Neuronal stem cell (in vitro differentiated cells): ENCODE measurements at regions not wholly inside any gene's neighbourhood (a gene's known extent, or its start where the extent isn't known, plus 50 kb on each side); places are given as distances from the start of the nearest gene placed in this dataset.

Experiments used
- DNase-seq: peaks from one replicate; pipeline ENCODE4 v3.0.0-alpha.2; 2013; ENCODE audit warnings: low spot score
- H2AFZ ChIP-seq: one replicate; pipeline ENCODE4 v1.6.1; 2013; ENCODE audit warnings: mild to moderate bottlenecking, low read length, inconsistent platforms
- H2AK5ac ChIP-seq: 2 replicates; pipeline ENCODE4 v1.6.1; 2013; ENCODE audit warnings: low read depth, mild to moderate bottlenecking, inconsistent platforms, low read length, moderate library complexity, mixed read lengths
- H2BK120ac ChIP-seq: 2 replicates; pipeline ENCODE4 v1.6.1; 2013; ENCODE audit warnings: low read depth, mild to moderate bottlenecking, inconsistent platforms, low read length, moderate library complexity, mixed read lengths
- H2BK12ac ChIP-seq: one replicate; pipeline ENCODE4 v1.6.1; 2013; ENCODE audit warnings: low read length, inconsistent platforms
- H2BK15ac ChIP-seq: 2 replicates; pipeline ENCODE4 v1.6.1; 2013; ENCODE audit warnings: mild to moderate bottlenecking, low read length, inconsistent platforms, mixed read lengths
- H2BK5ac ChIP-seq: one replicate; pipeline ENCODE4 v1.6.1; 2013; ENCODE audit warnings: inconsistent platforms, mild to moderate bottlenecking, low read length, moderate library complexity
- H3K14ac ChIP-seq: one replicate; pipeline ENCODE4 v1.6.1; 2013; ENCODE audit warnings: low read length, inconsistent platforms
- H3K18ac ChIP-seq: 2 replicates; pipeline ENCODE4 v1.6.1; 2013; ENCODE audit warnings: low read length, inconsistent platforms
- H3K23ac ChIP-seq: 2 replicates; pipeline ENCODE4 v1.6.1; 2013; ENCODE audit warnings: low read depth, mild to moderate bottlenecking, mixed read lengths, low read length, inconsistent platforms; ENCODE audit not compliant: poor library complexity
- H3K27ac ChIP-seq: replicated peaks from 3 replicates; pipeline ENCODE4 v1.5.1; 2013; ENCODE audit warnings: low read length, inconsistent platforms
- H3K27me3 ChIP-seq, 3 experiments: 2 replicates each; pipeline ENCODE4 v1.6.1; 2013; ENCODE audit warnings: low read length in 3 of 3, mild to moderate bottlenecking in 2 of 3, inconsistent platforms in 1 of 3, low read depth in 1 of 3, mixed read lengths in 1 of 3, moderate library complexity in 1 of 3; ENCODE audit not compliant: control insufficient read depth in 3 of 3, insufficient read depth in 3 of 3
- H3K36me3 ChIP-seq, 2 donors: replicated peaks in 1 of 2; 2 replicates each; pipeline ENCODE4 v1.6.1; 2013; ENCODE audit warnings: low read length in 2 of 2; ENCODE audit not compliant: control insufficient read depth in 2 of 2, insufficient read depth in 2 of 2
- H3K4ac ChIP-seq: 2 replicates; pipeline ENCODE4 v1.6.1; 2013; ENCODE audit warnings: inconsistent platforms, mild to moderate bottlenecking, low read length, moderate library complexity
- H3K4me1 ChIP-seq, 2 donors: 1 replicate in 1 of 2; 2 replicates in 1 of 2; pipeline ENCODE4 v1.6.1; 2013; ENCODE audit warnings: low read length in 2 of 2, low read depth in 1 of 2; ENCODE audit not compliant: control insufficient read depth in 2 of 2, insufficient read depth in 1 of 2
- H3K4me2 ChIP-seq: one replicate; pipeline ENCODE4 v1.6.1; 2013; ENCODE audit warnings: mild to moderate bottlenecking, low read length, inconsistent platforms; ENCODE audit not compliant: insufficient read depth, poor library complexity, severe bottlenecking
- H3K4me3 ChIP-seq, 2 donors: 2 replicates each; pipeline ENCODE4 v1.5.1; 2013; ENCODE audit warnings: low read length in 2 of 2, mild to moderate bottlenecking in 2 of 2, inconsistent platforms in 1 of 2, moderate library complexity in 1 of 2
- H3K79me1 ChIP-seq: one replicate; pipeline ENCODE4 v1.6.1; 2013; ENCODE audit warnings: low read depth, mild to moderate bottlenecking, inconsistent platforms, low read length, moderate library complexity
- H3K9ac ChIP-seq: one replicate; pipeline ENCODE4 v1.6.1; 2013; ENCODE audit warnings: mild to moderate bottlenecking, low read depth, low read length, inconsistent platforms; ENCODE audit not compliant: poor library complexity
- H3K9me3 ChIP-seq, 2 donors: replicated peaks in 1 of 2; 2 replicates each; pipeline versions ENCODE3 to v1.6.1; 2013; ENCODE audit warnings: low read length in 2 of 2, mild to moderate bottlenecking in 2 of 2, inconsistent platforms in 1 of 2, low read depth in 1 of 2, mixed read lengths in 1 of 2, moderate library complexity in 1 of 2; ENCODE audit not compliant: control insufficient read depth in 2 of 2, insufficient read depth in 1 of 2
- H4K8ac ChIP-seq: one replicate; pipeline ENCODE4 v1.6.1; 2013; ENCODE audit warnings: low read depth, mild to moderate bottlenecking, inconsistent platforms, low read length, moderate library complexity
- H4K91ac ChIP-seq: one replicate; pipeline ENCODE4 v1.6.1; 2013; ENCODE audit warnings: low read length, low read depth, mild to moderate bottlenecking, inconsistent platforms; ENCODE audit not compliant: poor library complexity
- WGBS, 2 donors: extraction: QIAGEN DNeasy Blood & Tissue Kit; methylation state at CpG; one replicate each; pipeline ENCODE4 v1.1.7; 2013; ENCODE audit warnings: missing lambda C conversion rate in 2 of 2, mixed read lengths in 1 of 2; ENCODE audit not compliant: insufficient read length in 2 of 2, insufficient replicate concordance in 1 of 2; ENCODE audit errors: extremely low coverage in 2 of 2; 5-methylcytosine and 5-hydroxymethylcytosine counted together

DNA sequence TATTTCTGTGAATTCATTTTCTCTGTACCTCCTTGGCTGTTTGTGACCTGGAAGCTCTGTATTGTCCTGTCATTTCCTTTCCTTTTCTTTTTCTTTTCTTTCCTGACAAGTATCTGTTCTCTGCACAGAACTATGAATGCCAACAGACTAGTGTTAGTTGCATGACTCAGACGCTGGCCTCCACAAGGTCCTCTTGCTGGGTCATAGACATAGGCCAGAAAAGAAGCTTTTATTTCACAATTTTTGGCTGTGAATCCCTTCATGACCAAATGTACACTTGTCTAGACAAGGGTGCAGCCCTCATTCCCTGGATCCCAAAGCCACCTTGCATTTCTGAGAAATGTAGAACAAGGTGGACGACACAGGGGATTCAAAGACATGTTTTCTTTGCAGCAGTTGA lies 104.1 kb upstream of the MTNR1B start:
- no peak overlapping the region for H2BK120ac ChIP-seq
- no peaks in the 10 kb centered on the region for H3K79me1 ChIP-seq
- no peaks in the 10 kb centered on the region for H3K9me3 ChIP-seq
- no peak overlapping the region for H3K14ac ChIP-seq
- H4K8ac ChIP-seq = no peak overlapping the region
- H3K23ac ChIP-seq = no peak overlapping the region
- no peaks in the 10 kb centered on the region for H3K27me3 ChIP-seq
- DNase-seq = no peak
- no CpG with 5 or more reads among the region's 2 CpGs for WGBS, 2 donors
- no peak overlapping the region for H2BK5ac ChIP-seq
- H3K4me1 ChIP-seq = peaks cover 0 to 9% of the 10 kb centered on the region in 2 donors
- H3K9ac ChIP-seq = no peak overlapping the region
- no peak overlapping the region for H2AK5ac ChIP-seq
- no peak overlapping the region for H3K4ac ChIP-seq
- H2AFZ ChIP-seq = no peak overlapping the region
- no peak overlapping the region for H3K18ac ChIP-seq
- H3K4me2 ChIP-seq = no peak overlapping the region
- no peak overlapping the region for H3K27ac ChIP-seq
- H2BK15ac ChIP-seq = no peak overlapping the region
- peaks cover 0 to 94% of the 10 kb centered on the region in 2 donors for H3K36me3 ChIP-seq
- no peak overlapping the region for H4K91ac ChIP-seq
- no peak overlapping the region for H3K4me3 ChIP-seq
- H2BK12ac ChIP-seq = no peak overlapping the region

GRCh38 chr11:92866679-92867282 lies 102.7 kb upstream of the MTNR1B start:
- no peak overlapping the region for H4K91ac ChIP-seq
- no CpG with 5 or more reads among the region's 38 CpGs for WGBS, 2 donors

DNA sequence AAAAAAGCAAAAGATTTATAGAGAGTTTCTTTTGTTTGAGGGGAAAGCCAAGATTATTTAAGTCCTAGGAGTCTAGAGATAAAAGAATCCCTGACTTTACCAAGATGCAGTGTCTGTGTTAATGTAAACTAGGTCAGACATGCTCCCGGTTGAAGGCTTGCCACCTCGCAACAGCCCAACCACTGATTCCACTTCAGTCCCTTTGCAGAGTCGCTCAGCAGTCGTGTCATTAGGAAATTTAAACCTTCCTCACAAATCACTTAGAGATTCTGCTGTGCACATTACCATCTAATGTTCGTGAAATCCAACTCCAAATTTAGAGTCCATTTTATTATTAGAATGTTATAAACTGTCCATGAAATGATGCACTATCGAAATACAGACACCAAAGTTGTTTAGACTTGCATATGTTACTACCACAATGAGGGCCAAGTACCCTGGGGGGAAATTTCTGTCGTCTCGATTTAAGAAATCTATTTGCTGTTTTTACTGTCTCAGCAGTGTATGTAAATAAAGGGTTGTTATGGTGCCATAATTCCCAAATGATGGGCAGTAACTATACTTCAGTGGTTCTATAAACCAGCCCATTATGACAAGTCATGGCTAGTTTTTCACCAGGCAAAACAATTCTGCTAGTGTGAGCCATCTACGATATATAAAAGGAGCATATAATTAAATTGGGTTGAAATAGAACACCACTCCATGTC lies 101.4 kb upstream of the MTNR1B start:
- no peaks in the 10 kb centered on the region for H3K9me3 ChIP-seq
- H3K27ac ChIP-seq = no peak overlapping the region
- H3K14ac ChIP-seq = no peak overlapping the region

More at GRCh38 chr11:92866679-92867282, 102.7 kb upstream of the MTNR1B start:
- peak overlapping the region; percentile 60 for H3K9ac ChIP-seq
- H3K9me3 ChIP-seq = no peaks in the 10 kb centered on the region
- H3K27me3 ChIP-seq = no peaks in the 10 kb centered on the region
- no peak overlapping the region for H3K4me2 ChIP-seq
- no peaks in the 10 kb centered on the region for H3K79me1 ChIP-seq
- no peak overlapping the region for H3K4me3 ChIP-seq
- H4K8ac ChIP-seq = no peak overlapping the region
- H2BK120ac ChIP-seq = no peak overlapping the region
- H2AK5ac ChIP-seq = peak overlapping the region; percentile 38
- peaks cover 0 to 9% of the 10 kb centered on the region in 2 donors for H3K4me1 ChIP-seq
- H3K14ac ChIP-seq = no peak overlapping the region
- peaks cover 0 to 92% of the 10 kb centered on the region in 2 donors for H3K36me3 ChIP-seq
- H3K4ac ChIP-seq = no peak overlapping the region
- no peak overlapping the region for H2BK5ac ChIP-seq
- H3K18ac ChIP-seq = peak overlapping the region; percentile 22
- no peak for DNase-seq
- peak overlapping the region; percentile 60 for H3K23ac ChIP-seq
- no peak overlapping the region for H2BK15ac ChIP-seq
- H2BK12ac ChIP-seq = no peak overlapping the region
- H3K27ac ChIP-seq = no peak overlapping the region
- H2AFZ ChIP-seq = no peak overlapping the region

GRCh38 chr11:92869716-92870115 lies 99.7 kb upstream of the MTNR1B start:
- Histone ChIP-seq H3K4me1 (peaks cover 0 to 9% of the 10 kb centered on the region in 2 donors), H3K23ac (no peak overlapping the region), H3K4me2 (no peak overlapping the region), H3K27ac (no peak overlapping the region), H2AFZ (no peak overlapping the region), H2AK5ac (no peak overlapping the region), H4K91ac (no peak overlapping the region), H4K8ac (no peak overlapping the region), H3K4ac (no peak overlapping the region), H3K27me3 (no peaks in the 10 kb centered on the region), H3K9ac (no peak overlapping the region), H3K14ac (no peak overlapping the region), H3K79me1 (no peaks in the 10 kb centered on the region), H3K9me3 (no peaks in the 10 kb centered on the region), H2BK120ac (no peak overlapping the region), H2BK15ac (no peak overlapping the region), H2BK12ac (no peak overlapping the region), H3K36me3 (peaks cover 0 to 86% of the 10 kb centered on the region in 2 donors), H3K18ac (no peak overlapping the region), H3K4me3 (no peak overlapping the region), H2BK5ac (no peak overlapping the region)
- WGBS, 2 donors = no CpG with 5 or more reads among the region's 1 CpG
- DNase-seq = no peak

More for the DNA sequence above, 101.4 kb upstream of the MTNR1B start:
- Histone ChIP-seq H2AK5ac (no peak overlapping the region), H3K36me3 (peaks cover 0 to 92% of the 10 kb centered on the region in 2 donors), H2BK12ac (no peak overlapping the region), H3K4me1 (peaks cover 0 to 9% of the 10 kb centered on the region in 2 donors), H3K23ac (no peak overlapping the region), H3K4me3 (no peak overlapping the region), H4K91ac (no peak overlapping the region), H3K79me1 (no peaks in the 10 kb centered on the region), H3K27me3 (no peaks in the 10 kb centered on the region), H3K4me2 (no peak overlapping the region), H2BK15ac (no peak overlapping the region), H3K4ac (no peak overlapping the region), H3K18ac (no peak overlapping the region), H2AFZ (no peak overlapping the region), H2BK5ac (no peak overlapping the region), H2BK120ac (no peak overlapping the region), H4K8ac (no peak overlapping the region), H3K9ac (no peak overlapping the region)
- WGBS, 2 donors = no CpG with 5 or more reads among the region's 9 CpGs
- DNase-seq = no peak
